ENCODE measurements at regions not wholly inside any gene's neighbourhood (a gene's known extent, or its start where the extent isn't known, plus 50 kb on each side); places are given as distances from the start of the nearest gene placed in this dataset.

DNA sequence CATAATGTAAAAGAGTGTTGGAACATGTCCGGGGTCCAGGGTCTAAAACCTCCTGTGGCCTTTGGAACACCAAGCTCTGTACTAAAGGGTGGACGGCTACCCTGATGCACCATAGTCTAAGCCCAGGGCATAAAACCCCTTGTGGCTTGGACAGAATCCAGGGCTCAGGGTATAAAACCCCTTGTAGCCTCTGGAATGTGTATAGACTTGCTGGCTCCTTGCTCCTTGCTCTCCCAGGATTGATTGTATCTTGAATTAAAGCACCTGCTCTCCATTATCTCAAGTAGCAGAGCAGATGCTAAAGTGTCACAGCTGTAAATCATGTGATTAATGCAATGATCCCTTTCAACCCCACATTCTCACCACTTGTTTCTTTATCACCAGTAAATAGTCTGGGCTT lies 556.5 kb downstream of the LRFN5 start:
- no peak overlapping the region for H3K4me3 ChIP-seq (ENCODE audit: low read depth, low read length)
- no peaks in the 10 kb centered on the region for H3K27me3 ChIP-seq (ENCODE audit: control insufficient read depth, insufficient read depth, low read length)
- H3K36me3 ChIP-seq (ENCODE audit: control insufficient read depth, insufficient read depth, low read length): no peaks in the 10 kb centered on the region
- TF ChIP-seq, protein P1, sequence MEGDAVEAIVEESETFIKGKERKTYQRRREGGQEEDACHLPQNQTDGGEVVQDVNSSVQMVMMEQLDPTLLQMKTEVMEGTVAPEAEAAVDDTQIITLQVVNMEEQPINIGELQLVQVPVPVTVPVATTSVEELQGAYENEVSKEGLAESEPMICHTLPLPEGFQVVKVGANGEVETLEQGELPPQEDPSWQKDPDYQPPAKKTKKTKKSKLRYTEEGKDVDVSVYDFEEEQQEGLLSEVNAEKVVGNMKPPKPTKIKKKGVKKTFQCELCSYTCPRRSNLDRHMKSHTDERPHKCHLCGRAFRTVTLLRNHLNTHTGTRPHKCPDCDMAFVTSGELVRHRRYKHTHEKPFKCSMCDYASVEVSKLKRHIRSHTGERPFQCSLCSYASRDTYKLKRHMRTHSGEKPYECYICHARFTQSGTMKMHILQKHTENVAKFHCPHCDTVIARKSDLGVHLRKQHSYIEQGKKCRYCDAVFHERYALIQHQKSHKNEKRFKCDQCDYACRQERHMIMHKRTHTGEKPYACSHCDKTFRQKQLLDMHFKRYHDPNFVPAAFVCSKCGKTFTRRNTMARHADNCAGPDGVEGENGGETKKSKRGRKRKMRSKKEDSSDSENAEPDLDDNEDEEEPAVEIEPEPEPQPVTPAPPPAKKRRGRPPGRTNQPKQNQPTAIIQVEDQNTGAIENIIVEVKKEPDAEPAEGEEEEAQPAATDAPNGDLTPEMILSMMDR (IDR thresholded peaks at IDR 0.05; ENCODE audit: insufficient read depth, low read length, severe bottlenecking): no peak
- no peak for FAIRE-seq
- DNase-seq (ENCODE audit: low read depth): no peak

DNA sequence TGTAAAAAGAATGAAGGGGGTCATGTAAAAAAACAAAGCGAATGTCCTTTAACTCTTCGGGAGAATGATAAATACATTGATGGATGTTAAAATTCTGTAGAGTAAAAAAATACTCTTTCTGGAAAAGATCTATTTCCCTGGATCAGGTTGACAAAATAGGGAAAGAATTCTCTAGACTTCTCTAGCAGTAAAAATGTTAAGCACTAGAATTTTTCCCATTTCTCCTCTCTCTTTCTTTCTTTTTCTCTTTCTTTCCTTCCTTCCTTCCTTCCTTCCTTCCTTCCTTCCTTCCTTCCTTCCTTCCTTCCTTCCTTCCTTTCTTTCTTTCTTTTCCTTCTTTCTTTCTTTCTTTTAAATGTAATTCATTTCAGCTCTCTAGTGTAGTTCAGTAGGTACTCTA lies 552.5 kb downstream of the LRFN5 start:
- Histone ChIP-seq H3K4me3 (ENCODE audit: low read depth, low read length) (no peak overlapping the region), H3K27me3 (ENCODE audit: control insufficient read depth, insufficient read depth, low read length) (no peaks in the 10 kb centered on the region), H3K36me3 (ENCODE audit: control insufficient read depth, insufficient read depth, low read length) (no peaks in the 10 kb centered on the region)
- TF ChIP-seq, protein P1 (IDR thresholded peaks at IDR 0.05; ENCODE audit: insufficient read depth, low read length, severe bottlenecking): no peak
- FAIRE-seq: no peak
- no peak for DNase-seq (ENCODE audit: low read depth)

DNA sequence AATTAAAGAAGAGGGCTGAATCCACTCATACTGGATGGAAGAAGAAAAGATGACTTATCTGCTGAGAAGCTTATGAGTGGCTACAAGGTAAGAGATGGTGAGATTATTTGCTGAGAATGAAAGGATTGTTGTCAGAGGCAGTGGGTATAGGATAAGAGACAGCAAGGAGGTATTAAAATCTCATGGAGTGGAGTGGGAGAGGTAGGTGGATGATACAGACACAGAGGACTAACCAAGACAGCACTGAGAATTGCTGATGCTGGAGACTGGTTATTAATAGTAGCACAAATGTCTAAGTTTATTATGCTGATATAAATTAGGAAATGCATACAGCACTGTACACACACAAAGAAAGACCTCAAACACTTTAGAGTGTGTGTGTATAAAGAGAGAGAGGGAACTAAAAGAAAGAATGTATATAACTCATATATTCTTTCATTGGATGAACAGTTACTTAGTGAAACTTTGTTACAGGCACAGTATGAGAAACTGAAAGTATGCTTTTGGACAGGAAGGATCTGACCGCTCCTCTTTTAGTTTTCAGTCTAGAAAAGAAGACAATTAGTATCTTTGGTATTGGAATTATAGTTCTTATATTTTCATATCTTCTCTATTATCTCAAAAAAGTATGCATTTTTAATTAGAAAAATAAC lies 543.1 kb downstream of the LRFN5 start:
- H3K4me3 ChIP-seq (ENCODE audit: low read depth, low read length): no peak overlapping the region
- H3K27me3 ChIP-seq (ENCODE audit: control insufficient read depth, insufficient read depth, low read length): no peaks in the 10 kb centered on the region
- FAIRE-seq: no peak
- TF ChIP-seq, protein P1 (IDR thresholded peaks at IDR 0.05; ENCODE audit: insufficient read depth, low read length, severe bottlenecking): no peak
- no peaks in the 10 kb centered on the region for H3K36me3 ChIP-seq (ENCODE audit: control insufficient read depth, insufficient read depth, low read length)
- DNase-seq (ENCODE audit: low read depth): no peak

- FAIRE-seq: no peak
- Histone ChIP-seq H3K27me3 (ENCODE audit: control insufficient read depth, insufficient read depth, low read length) (no peaks in the 10 kb centered on the region), H3K36me3 (ENCODE audit: control insufficient read depth, insufficient read depth, low read length) (no peaks in the 10 kb centered on the region), H3K4me3 (ENCODE audit: low read depth, low read length) (no peak overlapping the region)
- DNase-seq (ENCODE audit: low read depth): no peak
- TF ChIP-seq, protein P1 (IDR thresholded peaks at IDR 0.05; ENCODE audit: insufficient read depth, low read length, severe bottlenecking): no peak
Measured at GRCh38 chr14:42145766-42146165, 539.1 kb downstream of the LRFN5 start.

DNA sequence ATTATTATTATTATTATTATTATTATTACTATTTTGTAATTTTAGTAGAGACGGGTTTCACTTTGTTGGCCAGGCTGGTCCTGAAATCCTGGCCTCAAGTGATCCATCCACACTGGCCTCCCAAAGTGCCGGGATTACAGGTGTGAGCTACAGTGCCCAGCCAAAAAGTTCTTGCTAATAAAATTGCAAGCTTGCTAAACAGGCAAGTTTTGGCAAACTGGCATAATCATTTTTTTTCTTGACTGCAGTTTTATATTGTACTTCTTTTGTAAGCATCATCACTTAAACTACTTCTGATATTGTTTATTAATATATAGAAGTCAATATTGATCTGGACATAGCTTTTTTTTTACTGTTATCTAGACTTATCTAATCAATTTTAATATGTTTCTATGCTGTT lies 536.4 kb downstream of the LRFN5 start:
- Histone ChIP-seq H3K36me3 (ENCODE audit: control insufficient read depth, insufficient read depth, low read length) (no peaks in the 10 kb centered on the region), H3K27me3 (ENCODE audit: control insufficient read depth, insufficient read depth, low read length) (no peaks in the 10 kb centered on the region), H3K4me3 (ENCODE audit: low read depth, low read length) (no peak overlapping the region)
- FAIRE-seq (no peak), DNase-seq (ENCODE audit: low read depth) (no peak)
- TF ChIP-seq, protein P1 (IDR thresholded peaks at IDR 0.05; ENCODE audit: insufficient read depth, low read length, severe bottlenecking): no peak

- TF ChIP-seq, protein P1 (IDR thresholded peaks at IDR 0.05; ENCODE audit: insufficient read depth, low read length, severe bottlenecking): no peak
- Histone ChIP-seq H3K4me3 (ENCODE audit: low read depth, low read length) (no peak overlapping the region), H3K27me3 (ENCODE audit: control insufficient read depth, insufficient read depth, low read length) (no peaks in the 10 kb centered on the region), H3K36me3 (ENCODE audit: control insufficient read depth, insufficient read depth, low read length) (no peaks in the 10 kb centered on the region)
- DNase-seq (ENCODE audit: low read depth): peak; percentile 76
- FAIRE-seq: no peak
Measured at GRCh38 chr14:42141328-42141727, 534.7 kb downstream of the LRFN5 start.
